Body of pancreas (tissue), 4 donors: ENCODE measurements at regions not wholly inside any gene's neighbourhood (a gene's known extent, or its start where the extent isn't known, plus 50 kb on each side); places are given as distances from the start of the nearest gene placed in this dataset.

Experiments used
- CTCF ChIP-seq, 7 experiments: fragments of 450-650 bp in 4 of 7; fragments of 200-600 bp in 3 of 7; sonication (generic) in 3 of 7; IDR thresholded peaks; one replicate each; pipeline ENCODE4 v1.5.1; 2016 to 2019; ENCODE audit warnings: antibody characterized with exemption in 7 of 7
- POLR2A ChIP-seq, 3 donors: fragments of 450-650 bp; IDR thresholded peaks; one replicate each; pipeline ENCODE4 v1.6.1; 2016; ENCODE audit warnings: antibody characterized with exemption in 3 of 3, mild to moderate bottlenecking in 2 of 3

GRCh38 chr11:82523141-82523540 lies 210.5 kb downstream of the FAM181B start:
- no peak for TF ChIP-seq CTCF (IDR thresholded peaks at IDR 0.05)
- TF ChIP-seq POLR2A (IDR thresholded peaks at IDR 0.05) = no peak
